PC-3 (cell line): ENCODE measurements at regions not wholly inside any gene's neighbourhood (a gene's known extent, or its start where the extent isn't known, plus 50 kb on each side); places are given as distances from the start of the nearest gene placed in this dataset.

Experiments
- ATAC-seq: fragments of 200-7000 bp; cut with Tn5 transposase; 2 replicates; pipeline ENCODE4 v1.9.1; 2020; ENCODE audit warnings: mild to moderate bottlenecking, moderate library complexity
- BruUV-seq: library from RNA; stranded (reverse); fragments of 400-500 nt; replicated peaks from 2 replicates; lab custom pipeline; 2021; lab: Mats Ljungman, UMichigan
- CTCF ChIA-PET: fragments of 300-600 bp; sonication (Branson Sonifier 250); formaldehyde crosslinking; loops from one replicate; lab custom pipeline; 2022; ENCODE audit warnings: antibody characterized with exemption; lab: Charles Lee
- POLR2A ChIA-PET: fragments of 300-600 bp; sonication (Branson Sonifier 250); formaldehyde crosslinking; loops from one replicate; lab custom pipeline; 2022; ENCODE audit warnings: antibody characterized with exemption; ENCODE audit not compliant: unreplicated experiment; lab: Charles Lee
- DNase-seq: peaks from one replicate; pipeline ENCODE4 v3.0.0-alpha.2; 2015
- H2AFZ ChIP-seq: fragments of 300-600 bp; sonication (generic); 2 replicates; pipeline ENCODE4 v1.6.0; 2016; ENCODE audit warnings: antibody characterized with exemption, low read length
- H3F3A ChIP-seq: fragments of 300-600 bp; sonication (generic); one replicate; pipeline ENCODE4 v1.6.0; 2017; ENCODE audit warnings: antibody characterized with exemption, low read length, control low read depth, mild to moderate bottlenecking; ENCODE audit not compliant: unreplicated experiment
- H3K27ac ChIP-seq: fragments of 300-600 bp; sonication (generic); 2 replicates; pipeline ENCODE4 v1.5.1; 2016; ENCODE audit warnings: mild to moderate bottlenecking, low read length
- H3K27me3 ChIP-seq: fragments of 300-600 bp; sonication (generic); 2 replicates; pipeline ENCODE4 v1.6.1; 2016; ENCODE audit warnings: low read length, mixed read lengths
- H3K36me3 ChIP-seq: fragments of 300-600 bp; sonication (generic); 2 replicates; pipeline ENCODE4 v1.6.1; 2016; ENCODE audit warnings: low read depth, mixed run types, low read length, mixed read lengths
- H3K4me1 ChIP-seq: fragments of 300-600 bp; sonication (generic); 2 replicates; pipeline ENCODE4 v1.5.1; 2016; ENCODE audit warnings: low read length; ENCODE audit not compliant: insufficient read depth
- H3K4me2 ChIP-seq: fragments of 300-600 bp; sonication (generic); 2 replicates; pipeline ENCODE4 v1.6.0; 2016; ENCODE audit warnings: low read length
- H3K4me3 ChIP-seq: fragments of 300-600 bp; sonication (generic); 2 replicates; pipeline ENCODE4 v1.5.1; 2016; ENCODE audit warnings: mild to moderate bottlenecking, low read length, mixed read lengths
- H3K79me2 ChIP-seq: fragments of 300-600 bp; sonication (generic); 2 replicates; pipeline ENCODE4 v1.6.1; 2017; ENCODE audit warnings: low read length, mixed read lengths
- H3K9ac ChIP-seq: fragments of 300-600 bp; sonication (generic); 2 replicates; pipeline ENCODE4 v1.6.0; 2016; ENCODE audit warnings: mild to moderate bottlenecking, low read length
- H3K9me2 ChIP-seq: fragments of 300-600 bp; sonication (generic); replicated peaks from 2 replicates; pipeline ENCODE4 v1.6.1; 2016; ENCODE audit warnings: mixed run types, low read length, mixed read lengths
- H3K9me3 ChIP-seq: fragments of 300-600 bp; sonication (generic); 2 replicates; pipeline ENCODE4 v1.6.1; 2016; ENCODE audit warnings: low read length, mixed read lengths
- H4K20me1 ChIP-seq: fragments of 300-600 bp; sonication (generic); 2 replicates; pipeline ENCODE4 v1.6.1; 2016; ENCODE audit warnings: low read length, mixed read lengths
- EZH2 ChIP-seq: fragments of 300-600 bp; sonication (generic); IDR thresholded peaks from one replicate; pipeline ENCODE4 v1.6.1; 2017; ENCODE audit warnings: antibody characterized with exemption, mild to moderate bottlenecking, low read length; ENCODE audit not compliant: unreplicated experiment
- EZH2phosphoT487 ChIP-seq: fragments of 300-600 bp; sonication (generic); IDR thresholded peaks from 2 replicates; pipeline ENCODE4 v1.6.1; 2018; ENCODE audit warnings: mild to moderate bottlenecking, antibody characterized with exemption, low read length, borderline replicate concordance
- intact Hi-C: fragments of 100-400 bp; cut with micrococcal nuclease; formaldehyde crosslinking; loops from 2 replicates; pipeline ENCODE4 v1.9.0; 2023
- TF ChIP-seq, protein P1 (sequence below): fragments of 300-600 bp; sonication (generic); conservative IDR thresholded peaks from 2 replicates; pipeline ENCODE4 v1.5.1; 2017; ENCODE audit warnings: antibody characterized with exemption, low read depth, mild to moderate bottlenecking, low read length

- DNase-seq (no peak), ATAC-seq (no peak)
- CTCF ChIA-PET = no interaction called here
- intact Hi-C loops = no loop called here
- H3K9me2 ChIP-seq = no peaks in the 10 kb centered on the region
- no peaks in the 10 kb centered on the region for H3K36me3 ChIP-seq
- no peak overlapping the region for H2AFZ ChIP-seq
- no peaks in the 10 kb centered on the region for H3K79me2 ChIP-seq
- H3K9me3 ChIP-seq = no peaks in the 10 kb centered on the region
- H3K4me2 ChIP-seq = no peak overlapping the region
- H3K27ac ChIP-seq = no peak overlapping the region
- TF ChIP-seq EZH2 (no peak), EZH2phosphoT487 (no peak)
- TF ChIP-seq, protein P1, sequence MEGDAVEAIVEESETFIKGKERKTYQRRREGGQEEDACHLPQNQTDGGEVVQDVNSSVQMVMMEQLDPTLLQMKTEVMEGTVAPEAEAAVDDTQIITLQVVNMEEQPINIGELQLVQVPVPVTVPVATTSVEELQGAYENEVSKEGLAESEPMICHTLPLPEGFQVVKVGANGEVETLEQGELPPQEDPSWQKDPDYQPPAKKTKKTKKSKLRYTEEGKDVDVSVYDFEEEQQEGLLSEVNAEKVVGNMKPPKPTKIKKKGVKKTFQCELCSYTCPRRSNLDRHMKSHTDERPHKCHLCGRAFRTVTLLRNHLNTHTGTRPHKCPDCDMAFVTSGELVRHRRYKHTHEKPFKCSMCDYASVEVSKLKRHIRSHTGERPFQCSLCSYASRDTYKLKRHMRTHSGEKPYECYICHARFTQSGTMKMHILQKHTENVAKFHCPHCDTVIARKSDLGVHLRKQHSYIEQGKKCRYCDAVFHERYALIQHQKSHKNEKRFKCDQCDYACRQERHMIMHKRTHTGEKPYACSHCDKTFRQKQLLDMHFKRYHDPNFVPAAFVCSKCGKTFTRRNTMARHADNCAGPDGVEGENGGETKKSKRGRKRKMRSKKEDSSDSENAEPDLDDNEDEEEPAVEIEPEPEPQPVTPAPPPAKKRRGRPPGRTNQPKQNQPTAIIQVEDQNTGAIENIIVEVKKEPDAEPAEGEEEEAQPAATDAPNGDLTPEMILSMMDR = no peak
- H3K27me3 ChIP-seq = no peaks in the 10 kb centered on the region
- no TSS peak for BruUV-seq
- H3K4me1 ChIP-seq = no peaks in the 10 kb centered on the region
- no peaks in the 10 kb centered on the region for H4K20me1 ChIP-seq
- no peak overlapping the region for H3K4me3 ChIP-seq
- no peaks in the 10 kb centered on the region for H3F3A ChIP-seq
- POLR2A ChIA-PET = no interaction called here
- H3K9ac ChIP-seq = no peak overlapping the region
These were observed 350.0 kb upstream of the CTSO start for GRCh38 chr4:156303708-156304107.

GRCh38 chr4:156298230-156298629, 344.6 kb upstream of the CTSO start:
- DNase-seq (no peak), ATAC-seq (no peak)
- Histone ChIP-seq H4K20me1 (no peaks in the 10 kb centered on the region), H2AFZ (no peak overlapping the region), H3K27ac (no peak overlapping the region), H3K4me3 (no peak overlapping the region), H3K79me2 (no peaks in the 10 kb centered on the region), H3K9me3 (no peaks in the 10 kb centered on the region), H3K9me2 (no peaks in the 10 kb centered on the region), H3K36me3 (no peaks in the 10 kb centered on the region), H3K9ac (no peak overlapping the region), H3K27me3 (no peaks in the 10 kb centered on the region), H3K4me1 (peaks cover 14% of the 10 kb centered on the region), H3F3A (no peaks in the 10 kb centered on the region), H3K4me2 (no peak overlapping the region)
- no TSS peak for BruUV-seq
- ChIA-PET CTCF (no interaction called here), POLR2A (no interaction called here)
- TF ChIP-seq, protein P1 = no peak
- TF ChIP-seq EZH2 (no peak), EZH2phosphoT487 (no peak)
- intact Hi-C loops = loop anchor here (10.0 kb wide), 2 partner anchors 177 to 377 kb away; no protein-coding TSS in a partner anchor

DNA sequence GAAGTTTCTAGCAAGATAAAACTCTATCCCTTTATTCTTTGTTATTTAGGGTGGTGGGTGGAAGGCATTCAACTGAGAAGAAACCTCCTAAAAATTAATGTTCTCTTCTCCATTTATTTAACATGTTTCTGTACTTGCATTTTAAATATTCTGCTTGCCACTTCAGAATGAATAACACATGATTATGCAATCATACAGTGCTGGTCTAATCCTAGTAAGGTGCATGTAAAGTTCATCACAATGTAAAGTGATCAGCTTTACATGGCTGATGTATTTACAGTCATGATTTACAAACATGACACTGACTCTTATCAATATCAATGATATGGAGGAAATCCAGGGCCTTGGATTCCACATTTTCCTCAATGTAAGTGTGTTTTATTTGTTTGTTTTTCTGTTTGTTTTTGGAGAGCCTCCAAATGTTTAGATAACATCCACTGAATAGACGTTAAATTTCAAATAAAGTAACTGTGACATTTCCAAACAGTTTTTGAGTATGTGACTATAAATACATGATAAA, 342.1 kb upstream of the CTSO start:
- Histone ChIP-seq H2AFZ (no peak overlapping the region), H3K79me2 (no peaks in the 10 kb centered on the region), H4K20me1 (no peaks in the 10 kb centered on the region), H3K27ac (no peak overlapping the region), H3K4me3 (no peak overlapping the region), H3K4me1 (peaks cover 28% of the 10 kb centered on the region), H3K9me2 (no peaks in the 10 kb centered on the region), H3K27me3 (no peaks in the 10 kb centered on the region), H3K4me2 (no peak overlapping the region), H3K9me3 (no peaks in the 10 kb centered on the region), H3K9ac (no peak overlapping the region), H3F3A (no peaks in the 10 kb centered on the region), H3K36me3 (no peaks in the 10 kb centered on the region)
- ATAC-seq = no peak
- no TSS peak for BruUV-seq
- ChIA-PET CTCF (no interaction called here), POLR2A (no interaction called here)
- TF ChIP-seq EZH2 = no peak
- TF ChIP-seq, protein P1 = no peak
- TF ChIP-seq EZH2phosphoT487 = no peak
- peak; percentile 13 for DNase-seq
- intact Hi-C loops = loop anchor here (10.0 kb wide), 2 partner anchors 179 to 379 kb away; no protein-coding TSS in a partner anchor
